Transverse colon (tissue), 4 donors: ENCODE measurements at regions not wholly inside any gene's neighbourhood (a gene's known extent, or its start where the extent isn't known, plus 50 kb on each side); places are given as distances from the start of the nearest gene placed in this dataset.

Experiments used
- DNase-seq: peaks from one replicate; pipeline ENCODE4 v3.0.0-alpha.2; 2019
- H3K27ac ChIP-seq, 4 donors: fragments of 200-600 bp; sonication (generic); 2 replicates each; pipeline ENCODE4 v1.5.1; 2016 to 2018; ENCODE audit warnings: inconsistent platforms in 4 of 4
- H3K27me3 ChIP-seq: fragments of 200-600 bp; sonication (generic); 2 replicates; pipeline ENCODE4 v1.5.1; 2017; ENCODE audit warnings: inconsistent platforms
- H3K36me3 ChIP-seq, 4 donors: fragments of 200-600 bp; sonication (generic); 2 replicates each; pipeline ENCODE4 v1.5.1; 2017 to 2019; ENCODE audit warnings: inconsistent platforms in 4 of 4
- H3K4me1 ChIP-seq, 4 donors: fragments of 200-600 bp; sonication (generic); 2 replicates each; pipeline ENCODE4 v1.5.1; 2017 to 2020; ENCODE audit warnings: inconsistent platforms in 4 of 4
- H3K4me3 ChIP-seq, 4 donors: fragments of 200-600 bp; sonication (generic); 1 replicate in 1 of 4; 2 replicates in 3 of 4; pipeline versions ENCODE4 v1.5.1 to v1.6.1; 2017 to 2019; ENCODE audit warnings: inconsistent platforms in 4 of 4
- H3K9me3 ChIP-seq, 2 donors: fragments of 200-600 bp; sonication (generic); 2 replicates each; pipeline ENCODE4 v1.5.1; 2017 to 2019; ENCODE audit warnings: inconsistent platforms in 2 of 2
- EP300 ChIP-seq: sonication (generic); formaldehyde crosslinking; IDR thresholded peaks from one replicate; pipeline ENCODE4 v1.6.1; 2017; ENCODE audit warnings: antibody characterized with exemption, low read depth
- POLR2A ChIP-seq: fragments of 450-650 bp; IDR thresholded peaks from one replicate; pipeline ENCODE4 v1.6.1; 2016; ENCODE audit warnings: antibody characterized with exemption, mild to moderate bottlenecking, moderate library complexity
- POLR2AphosphoS5 ChIP-seq, 3 donors: sonication (generic); formaldehyde crosslinking; IDR thresholded peaks; one replicate each; pipeline ENCODE4 v1.6.1; 2016; ENCODE audit warnings: antibody characterized with exemption in 3 of 3
- WGBS, 2 donors: methylation state at CpG; one replicate each; pipeline ENCODE4 v1.1.5; 2018; ENCODE audit warnings: low coverage in 1 of 2; 5-methylcytosine and 5-hydroxymethylcytosine counted together
- in situ Hi-C, 4 donors: fragments of 200-750 bp; cut with MboI; loops; one replicate each; pipeline versions ENCODE4 v1.15.0 to v1.15.1; 2017; ENCODE audit warnings: low sequenced_read_pairs in 3 of 4, low pct_ligation_motif_present in 1 of 4, low pct_unique_long_range_greater_than_20kb in 1 of 4
- intact Hi-C: fragments of 100-400 bp; cut with DNase I; formaldehyde crosslinking; loops from one replicate; pipeline ENCODE4 v1.15.1; 2023; ENCODE audit warnings: low total_unique reads
- TF ChIP-seq, protein P1 (sequence below), 5 experiments: fragments of 200-600 bp in 3 of 5; fragments of 450-650 bp in 2 of 5; sonication (generic) in 3 of 5; IDR thresholded peaks; 1 replicate in 2 of 5; 2 replicates in 3 of 5; pipeline ENCODE4 v1.5.1; 2016 to 2017; ENCODE audit warnings: antibody characterized with exemption in 5 of 5, inconsistent platforms in 3 of 5, mild to moderate bottlenecking in 2 of 5, moderate library complexity in 1 of 5

DNA sequence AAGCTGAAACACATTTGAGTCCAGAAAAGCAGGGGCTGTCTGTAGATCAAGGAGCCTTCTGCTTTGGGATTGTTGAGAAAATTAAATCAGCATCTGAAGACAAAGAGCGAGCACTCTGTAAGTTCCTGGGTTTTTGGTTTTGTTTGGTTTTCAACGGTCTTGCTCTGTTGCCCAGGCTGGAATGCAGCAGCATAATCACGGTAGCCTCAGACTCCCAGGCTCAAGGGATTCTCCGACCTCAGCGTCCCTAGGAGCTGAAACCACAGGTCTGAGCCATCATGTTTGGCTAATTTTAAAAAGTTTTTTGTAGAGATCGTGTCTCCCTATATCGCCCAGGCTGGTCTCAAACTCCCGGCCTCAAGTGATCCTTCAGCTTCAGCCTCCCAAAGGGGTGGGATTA, 266.5 kb upstream of the ADAMTS16 start:
- TF ChIP-seq POLR2AphosphoS5 (IDR thresholded peaks at IDR 0.05) (no peak), EP300 (no peak), POLR2A (no peak)
- TF ChIP-seq, protein P1, sequence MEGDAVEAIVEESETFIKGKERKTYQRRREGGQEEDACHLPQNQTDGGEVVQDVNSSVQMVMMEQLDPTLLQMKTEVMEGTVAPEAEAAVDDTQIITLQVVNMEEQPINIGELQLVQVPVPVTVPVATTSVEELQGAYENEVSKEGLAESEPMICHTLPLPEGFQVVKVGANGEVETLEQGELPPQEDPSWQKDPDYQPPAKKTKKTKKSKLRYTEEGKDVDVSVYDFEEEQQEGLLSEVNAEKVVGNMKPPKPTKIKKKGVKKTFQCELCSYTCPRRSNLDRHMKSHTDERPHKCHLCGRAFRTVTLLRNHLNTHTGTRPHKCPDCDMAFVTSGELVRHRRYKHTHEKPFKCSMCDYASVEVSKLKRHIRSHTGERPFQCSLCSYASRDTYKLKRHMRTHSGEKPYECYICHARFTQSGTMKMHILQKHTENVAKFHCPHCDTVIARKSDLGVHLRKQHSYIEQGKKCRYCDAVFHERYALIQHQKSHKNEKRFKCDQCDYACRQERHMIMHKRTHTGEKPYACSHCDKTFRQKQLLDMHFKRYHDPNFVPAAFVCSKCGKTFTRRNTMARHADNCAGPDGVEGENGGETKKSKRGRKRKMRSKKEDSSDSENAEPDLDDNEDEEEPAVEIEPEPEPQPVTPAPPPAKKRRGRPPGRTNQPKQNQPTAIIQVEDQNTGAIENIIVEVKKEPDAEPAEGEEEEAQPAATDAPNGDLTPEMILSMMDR (IDR thresholded peaks at IDR 0.05) = no peak
- no peak overlapping the region for H3K4me3 ChIP-seq
- no peaks in the 10 kb centered on the region for H3K36me3 ChIP-seq
- DNase-seq = no peak
- in situ Hi-C loops (no loop called here), intact Hi-C loops (no loop called here)
- 68 to 80% methylated on average over 8 of the region's 8 CpGs for WGBS, 2 donors
- H3K9me3 ChIP-seq = no peaks in the 10 kb centered on the region
- H3K27ac ChIP-seq = no peak overlapping the region
- no peaks in the 10 kb centered on the region for H3K27me3 ChIP-seq
- no peaks in the 10 kb centered on the region for H3K4me1 ChIP-seq

DNA sequence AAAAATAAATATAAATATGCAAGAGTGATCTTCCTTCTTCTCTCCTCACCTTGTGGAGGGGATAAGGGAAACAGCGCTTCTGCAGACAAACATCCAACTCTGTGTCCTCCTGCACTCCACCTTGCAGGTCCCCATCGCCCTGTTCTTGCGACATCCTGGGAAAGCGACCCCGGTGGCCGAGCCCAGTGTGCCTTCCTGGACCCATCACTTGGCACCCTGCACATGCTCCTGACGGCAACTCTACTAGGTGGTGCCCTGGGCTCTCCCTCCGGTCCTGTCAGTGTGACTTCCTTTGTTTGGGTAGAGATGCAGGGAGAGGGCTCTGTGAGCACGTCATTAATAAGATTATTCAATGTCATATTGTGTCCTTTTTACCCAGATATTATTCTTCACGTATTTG, 266.0 kb upstream of the ADAMTS16 start:
- no peak for DNase-seq
- in situ Hi-C loops (no loop called here), intact Hi-C loops (no loop called here)
- Histone ChIP-seq H3K36me3 (no peaks in the 10 kb centered on the region), H3K27me3 (no peaks in the 10 kb centered on the region), H3K9me3 (no peaks in the 10 kb centered on the region), H3K4me1 (no peaks in the 10 kb centered on the region), H3K27ac (no peak overlapping the region), H3K4me3 (no peak overlapping the region)
- 42 to 83% methylated on average over 2 to 10 of the region's 10 CpGs for WGBS, 2 donors
- TF ChIP-seq, protein P1 (IDR thresholded peaks at IDR 0.05) = no peak
- TF ChIP-seq POLR2AphosphoS5 (IDR thresholded peaks at IDR 0.05) (no peak), EP300 (no peak), POLR2A (no peak)

DNA sequence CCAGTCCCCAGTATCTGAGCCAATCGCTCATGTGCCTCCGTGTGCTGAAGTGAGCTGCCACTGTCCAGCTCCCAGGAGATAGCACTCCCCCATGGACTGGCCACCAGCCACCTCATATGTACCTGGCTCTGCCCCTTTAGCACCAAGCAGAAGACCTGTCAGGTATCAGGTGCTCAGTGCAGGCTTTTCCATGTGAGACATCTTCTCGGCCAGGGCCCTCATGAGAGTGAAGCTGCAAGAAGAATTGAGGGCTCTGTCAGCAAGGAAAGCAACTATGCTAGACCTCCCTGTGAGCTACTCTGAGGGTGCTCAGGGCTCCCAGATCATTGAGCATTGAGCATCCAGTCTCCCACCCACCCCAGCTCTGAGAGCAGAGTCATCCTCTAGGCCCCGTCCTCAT, 264.2 kb upstream of the ADAMTS16 start:
- in situ Hi-C loops (loop anchor here in 2 of 4 donors (25.0 kb wide), 2 partner anchors 261 to 536 kb away; partner anchors contain the start of genes ICE1 (in 2 of the 2) and ADAMTS16 (in 1 of the 2)), intact Hi-C loops (no loop called here)
- H3K27ac ChIP-seq = no peak overlapping the region
- no peak overlapping the region for H3K4me3 ChIP-seq
- DNase-seq = no peak
- H3K9me3 ChIP-seq = no peaks in the 10 kb centered on the region
- 86% methylated on average over 4 of the region's 4 CpGs; no CpG with 5 or more reads in 1 of the 2 donors for WGBS, 2 donors
- H3K4me1 ChIP-seq = no peaks in the 10 kb centered on the region
- H3K27me3 ChIP-seq = no peaks in the 10 kb centered on the region
- H3K36me3 ChIP-seq = no peaks in the 10 kb centered on the region
- TF ChIP-seq POLR2AphosphoS5 (IDR thresholded peaks at IDR 0.05) = no peak
- no peak for TF ChIP-seq POLR2A
- TF ChIP-seq, protein P1 (IDR thresholded peaks at IDR 0.05) = no peak

- no peaks in the 10 kb centered on the region for H3K4me1 ChIP-seq
- no peaks in the 10 kb centered on the region for H3K9me3 ChIP-seq
- TF ChIP-seq EP300 (no peak), POLR2AphosphoS5 (IDR thresholded peaks at IDR 0.05) (no peak)
- TF ChIP-seq, protein P1 (IDR thresholded peaks at IDR 0.05) = no peak
- DNase-seq = no peak
- in situ Hi-C loops (loop anchor here in 2 of 4 donors (25.0 kb wide), 2 partner anchors 260 to 535 kb away; partner anchors contain the start of genes ICE1 (in 2 of the 2) and ADAMTS16 (in 1 of the 2)), intact Hi-C loops (no loop called here)
- H3K27ac ChIP-seq = no peak overlapping the region
- no peaks in the 10 kb centered on the region for H3K36me3 ChIP-seq
- no peak overlapping the region for H3K4me3 ChIP-seq
- WGBS, 2 donors = 83% methylated on average over 9 of the region's 9 CpGs; no CpG with 5 or more reads in 1 of the 2 donors
- H3K27me3 ChIP-seq = no peaks in the 10 kb centered on the region
These were observed 263.3 kb upstream of the ADAMTS16 start for GRCh38 chr5:4876804-4877203.
